K562 (cell line): ENCODE measurements at regions not wholly inside any gene's neighbourhood (a gene's known extent, or its start where the extent isn't known, plus 50 kb on each side); places are given as distances from the start of the nearest gene placed in this dataset.

Source experiments
- ADNP ChIP-seq: fragments of 200-800 bp; sonication (Bioruptor generic); IDR thresholded peaks from 2 replicates; pipeline ENCODE4 v1.6.1; 2016; ENCODE audit warnings: missing genetic modification characterization, missing compliant biosample characterization
- GABPA ChIP-seq: fragments of 200-800 bp; sonication (Bioruptor generic); conservative IDR thresholded peaks from 2 replicates; pipeline ENCODE4 v1.6.1; 2016; ENCODE audit warnings: low read depth, missing genetic modification characterization, missing compliant biosample characterization
- HDAC1 ChIP-seq, 2 experiments: fragments of 450-650 bp; IDR thresholded peaks; 2 replicates each; pipeline ENCODE4 v1.6.1; 2016 to 2017; ENCODE audit warnings: inconsistent platforms in 1 of 2, mild to moderate bottlenecking in 1 of 2, moderate library complexity in 1 of 2
- MAFF ChIP-seq: IDR thresholded peaks from 2 replicates; pipeline ENCODE4 v1.6.1; 2012; ENCODE audit warnings: low read length, improper control_type of control experiment
- NFE2 ChIP-seq: IDR thresholded peaks from 2 replicates; pipeline ENCODE4 v1.6.1; 2014; ENCODE audit warnings: antibody characterized with exemption, low read depth
- NR4A1 ChIP-seq, 2 experiments: fragments of 250-450 bp in 1 of 2; fragments of 450-650 bp in 1 of 2; sonication (Bioruptor Pico) in 1 of 2; IDR thresholded peaks; 2 replicates each; pipeline versions ENCODE4 v1.4.0 to v1.6.1; 2016 to 2020; ENCODE audit warnings: mild to moderate bottlenecking in 2 of 2, missing compliant biosample characterization in 1 of 2, missing genetic modification characterization in 1 of 2, moderate library complexity in 1 of 2
- POLR2AphosphoS2 ChIP-seq: IDR thresholded peaks from 2 replicates; pipeline ENCODE4 v1.6.1; 2012; ENCODE audit warnings: low read length, improper control_type of control experiment
- SMAD4 ChIP-seq: fragments of 250-450 bp; sonication (Bioruptor Pico); conservative IDR thresholded peaks from 2 replicates; pipeline ENCODE4 v1.8.0; 2021; ENCODE audit warnings: inconsistent platforms, mild to moderate bottlenecking, moderate library complexity
- SMARCA4 ChIP-seq: fragments of 450-650 bp; IDR thresholded peaks from 2 replicates; pipeline ENCODE4 v1.6.1; 2016
- TF ChIP-seq, protein P1 (sequence below), 2 experiments: fragments of 450-650 bp; IDR thresholded peaks; 2 replicates each; pipeline ENCODE4 v1.6.1; 2018; ENCODE audit warnings: mild to moderate bottlenecking in 2 of 2, low read depth in 1 of 2; ENCODE audit not compliant: partially characterized antibody in 2 of 2
- TF ChIP-seq, protein P2 (sequence below), 2 experiments: fragments of 450-650 bp in 1 of 2; sonication (generic) in 1 of 2; formaldehyde crosslinking in 1 of 2; IDR thresholded peaks; 2 replicates each; pipeline versions ENCODE4 v1.7.1 to v1.9.0; 2016 to 2022; ENCODE audit warnings: inconsistent platforms in 1 of 2, mild to moderate bottlenecking in 1 of 2, missing genetic modification reagents in 1 of 2
- TF ChIP-seq, protein P3 (sequence below): sonication (generic); formaldehyde crosslinking; IDR thresholded peaks from 2 replicates; pipeline ENCODE4 v1.8.0; 2022; ENCODE audit warnings: missing genetic modification reagents, mild to moderate bottlenecking, moderate library complexity, borderline replicate concordance

GRCh38 chr1:8169364-8170058 is 143.4 kb upstream of the ERRFI1 start (continued):
- TF ChIP-seq NR4A1 (CRISPR knock-in tag; IDR thresholded peaks at IDR 0.05) (no peak), NR4A1 (tag; IDR thresholded peaks at IDR 0.05) (no peak), MAFF (no peak), HDAC1 (IDR thresholded peaks at IDR 0.05) (no peak), NFE2 (no peak), POLR2AphosphoS2 (no peak), GABPA (tag) (no peak; the same call in 1 of the 2 replicates), SMAD4 (CRISPR knock-in tag) (peak; percentile 79; the same call in 1 of the 2 replicates), ADNP (tag) (no peak), SMARCA4 (no peak)
- TF ChIP-seq, protein P1, sequence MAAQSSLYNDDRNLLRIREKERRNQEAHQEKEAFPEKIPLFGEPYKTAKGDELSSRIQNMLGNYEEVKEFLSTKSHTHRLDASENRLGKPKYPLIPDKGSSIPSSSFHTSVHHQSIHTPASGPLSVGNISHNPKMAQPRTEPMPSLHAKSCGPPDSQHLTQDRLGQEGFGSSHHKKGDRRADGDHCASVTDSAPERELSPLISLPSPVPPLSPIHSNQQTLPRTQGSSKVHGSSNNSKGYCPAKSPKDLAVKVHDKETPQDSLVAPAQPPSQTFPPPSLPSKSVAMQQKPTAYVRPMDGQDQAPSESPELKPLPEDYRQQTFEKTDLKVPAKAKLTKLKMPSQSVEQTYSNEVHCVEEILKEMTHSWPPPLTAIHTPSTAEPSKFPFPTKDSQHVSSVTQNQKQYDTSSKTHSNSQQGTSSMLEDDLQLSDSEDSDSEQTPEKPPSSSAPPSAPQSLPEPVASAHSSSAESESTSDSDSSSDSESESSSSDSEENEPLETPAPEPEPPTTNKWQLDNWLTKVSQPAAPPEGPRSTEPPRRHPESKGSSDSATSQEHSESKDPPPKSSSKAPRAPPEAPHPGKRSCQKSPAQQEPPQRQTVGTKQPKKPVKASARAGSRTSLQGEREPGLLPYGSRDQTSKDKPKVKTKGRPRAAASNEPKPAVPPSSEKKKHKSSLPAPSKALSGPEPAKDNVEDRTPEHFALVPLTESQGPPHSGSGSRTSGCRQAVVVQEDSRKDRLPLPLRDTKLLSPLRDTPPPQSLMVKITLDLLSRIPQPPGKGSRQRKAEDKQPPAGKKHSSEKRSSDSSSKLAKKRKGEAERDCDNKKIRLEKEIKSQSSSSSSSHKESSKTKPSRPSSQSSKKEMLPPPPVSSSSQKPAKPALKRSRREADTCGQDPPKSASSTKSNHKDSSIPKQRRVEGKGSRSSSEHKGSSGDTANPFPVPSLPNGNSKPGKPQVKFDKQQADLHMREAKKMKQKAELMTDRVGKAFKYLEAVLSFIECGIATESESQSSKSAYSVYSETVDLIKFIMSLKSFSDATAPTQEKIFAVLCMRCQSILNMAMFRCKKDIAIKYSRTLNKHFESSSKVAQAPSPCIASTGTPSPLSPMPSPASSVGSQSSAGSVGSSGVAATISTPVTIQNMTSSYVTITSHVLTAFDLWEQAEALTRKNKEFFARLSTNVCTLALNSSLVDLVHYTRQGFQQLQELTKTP (IDR thresholded peaks at IDR 0.05; ENCODE audit: low read depth in 1 of 2, partially characterized antibody in 2 of 2) = peak in 1 of 2 experiments; percentile 23
- TF ChIP-seq, protein P2, sequence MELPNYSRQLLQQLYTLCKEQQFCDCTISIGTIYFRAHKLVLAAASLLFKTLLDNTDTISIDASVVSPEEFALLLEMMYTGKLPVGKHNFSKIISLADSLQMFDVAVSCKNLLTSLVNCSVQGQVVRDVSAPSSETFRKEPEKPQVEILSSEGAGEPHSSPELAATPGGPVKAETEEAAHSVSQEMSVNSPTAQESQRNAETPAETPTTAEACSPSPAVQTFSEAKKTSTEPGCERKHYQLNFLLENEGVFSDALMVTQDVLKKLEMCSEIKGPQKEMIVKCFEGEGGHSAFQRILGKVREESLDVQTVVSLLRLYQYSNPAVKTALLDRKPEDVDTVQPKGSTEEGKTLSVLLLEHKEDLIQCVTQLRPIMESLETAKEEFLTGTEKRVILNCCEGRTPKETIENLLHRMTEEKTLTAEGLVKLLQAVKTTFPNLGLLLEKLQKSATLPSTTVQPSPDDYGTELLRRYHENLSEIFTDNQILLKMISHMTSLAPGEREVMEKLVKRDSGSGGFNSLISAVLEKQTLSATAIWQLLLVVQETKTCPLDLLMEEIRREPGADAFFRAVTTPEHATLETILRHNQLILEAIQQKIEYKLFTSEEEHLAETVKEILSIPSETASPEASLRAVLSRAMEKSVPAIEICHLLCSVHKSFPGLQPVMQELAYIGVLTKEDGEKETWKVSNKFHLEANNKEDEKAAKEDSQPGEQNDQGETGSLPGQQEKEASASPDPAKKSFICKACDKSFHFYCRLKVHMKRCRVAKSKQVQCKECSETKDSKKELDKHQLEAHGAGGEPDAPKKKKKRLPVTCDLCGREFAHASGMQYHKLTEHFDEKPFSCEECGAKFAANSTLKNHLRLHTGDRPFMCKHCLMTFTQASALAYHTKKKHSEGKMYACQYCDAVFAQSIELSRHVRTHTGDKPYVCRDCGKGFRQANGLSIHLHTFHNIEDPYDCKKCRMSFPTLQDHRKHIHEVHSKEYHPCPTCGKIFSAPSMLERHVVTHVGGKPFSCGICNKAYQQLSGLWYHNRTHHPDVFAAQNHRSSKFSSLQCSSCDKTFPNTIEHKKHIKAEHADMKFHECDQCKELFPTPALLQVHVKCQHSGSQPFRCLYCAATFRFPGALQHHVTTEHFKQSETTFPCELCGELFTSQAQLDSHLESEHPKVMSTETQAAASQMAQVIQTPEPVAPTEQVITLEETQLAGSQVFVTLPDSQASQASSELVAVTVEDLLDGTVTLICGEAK (IDR thresholded peaks at IDR 0.05) = 0 out of 2 replicates have a peak, but pooled peaks have one; percentile 47
- TF ChIP-seq, protein P2 (CRISPR knock-in tag; IDR thresholded peaks at IDR 0.05) = no peak
- TF ChIP-seq, protein P3, sequence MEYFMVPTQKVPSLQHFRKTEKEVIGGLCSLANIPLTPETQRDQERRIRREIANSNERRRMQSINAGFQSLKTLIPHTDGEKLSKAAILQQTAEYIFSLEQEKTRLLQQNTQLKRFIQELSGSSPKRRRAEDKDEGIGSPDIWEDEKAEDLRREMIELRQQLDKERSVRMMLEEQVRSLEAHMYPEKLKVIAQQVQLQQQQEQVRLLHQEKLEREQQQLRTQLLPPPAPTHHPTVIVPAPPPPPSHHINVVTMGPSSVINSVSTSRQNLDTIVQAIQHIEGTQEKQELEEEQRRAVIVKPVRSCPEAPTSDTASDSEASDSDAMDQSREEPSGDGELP (CRISPR knock-in tag) = no peak
